Tibial artery (tissue), 4 donors: ENCODE measurements at regions not wholly inside any gene's neighbourhood (a gene's known extent, or its start where the extent isn't known, plus 50 kb on each side); places are given as distances from the start of the nearest gene placed in this dataset.
A peak's percentile ranks its signal among the peaks of the same experiment; 100 is the strongest.

ENCODE experiments used
- DNase-seq, 2 donors: peaks; one replicate each; pipeline ENCODE4 v3.0.0-alpha.2; 2019
- H3K27ac ChIP-seq, 2 donors: fragments of 200-600 bp; sonication (generic) in 1 of 2; 1 replicate in 1 of 2; 2 replicates in 1 of 2; pipeline ENCODE4 v1.5.1; 2018 to 2019; ENCODE audit warnings: mild to moderate bottlenecking in 1 of 2
- H3K27me3 ChIP-seq, 2 donors: fragments of 200-600 bp; sonication (generic) in 1 of 2; one replicate each; pipeline versions ENCODE4 v1.5.1 to v1.6.0; 2016 to 2019
- H3K36me3 ChIP-seq, 3 donors: fragments of 200-600 bp; sonication (generic) in 2 of 3; one replicate each; pipeline ENCODE4 v1.5.1; 2016 to 2019; ENCODE audit warnings: mild to moderate bottlenecking in 2 of 3
- H3K4me1 ChIP-seq, 4 donors: fragments of 200-600 bp; sonication (generic) in 2 of 4; 1 replicate in 3 of 4; 2 replicates in 1 of 4; pipeline ENCODE4 v1.5.1; 2016 to 2019
- H3K4me3 ChIP-seq, 2 donors: fragments of 200-600 bp; sonication (generic) in 1 of 2; 1 replicate in 1 of 2; 2 replicates in 1 of 2; pipeline ENCODE4 v1.5.1; 2018 to 2019; ENCODE audit warnings: mild to moderate bottlenecking in 2 of 2
- H3K9me3 ChIP-seq, 3 donors: fragments of 200-600 bp; sonication (generic) in 1 of 3; one replicate each; pipeline ENCODE4 v1.5.1; 2016 to 2019
- CTCF ChIP-seq, 2 experiments: fragments of 200-600 bp in 1 of 2; fragments of 450-650 bp in 1 of 2; IDR thresholded peaks; one replicate each; pipeline ENCODE4 v1.5.1; 2017 to 2019; ENCODE audit warnings: antibody characterized with exemption in 2 of 2, mild to moderate bottlenecking in 1 of 2, moderate library complexity in 1 of 2
- intact Hi-C: fragments of 100-400 bp; cut with DNase I; formaldehyde crosslinking; loops from one replicate; pipeline ENCODE4 v1.15.0; 2023; ENCODE audit warnings: low total_unique reads

GRCh38 chr6:11318835-11319813 lies 86.7 kb upstream of the NEDD9 start:
- Histone ChIP-seq H3K36me3 (no peaks in the 10 kb centered on the region), H3K27ac (peak overlapping the region; percentile 57 to 64), H3K27me3 (no peaks in the 10 kb centered on the region), H3K4me1 (peaks cover 0 to 18% (median 7%) of the 10 kb centered on the region in 4 donors), H3K9me3 (no peaks in the 10 kb centered on the region), H3K4me3 (no peak overlapping the region)
- intact Hi-C loops = no loop called here
- DNase-seq = no peak
- no peak for TF ChIP-seq CTCF (IDR thresholded peaks at IDR 0.05)

- Histone ChIP-seq H3K27ac (peak overlapping the region; percentile 57 to 64), H3K4me1 (peaks cover 0 to 18% (median 7%) of the 10 kb centered on the region in 4 donors), H3K36me3 (no peaks in the 10 kb centered on the region), H3K4me3 (no peak overlapping the region), H3K27me3 (no peaks in the 10 kb centered on the region), H3K9me3 (no peaks in the 10 kb centered on the region)
- no peak for DNase-seq
- intact Hi-C loops = no loop called here
- no peak for TF ChIP-seq CTCF (IDR thresholded peaks at IDR 0.05)
Measured at GRCh38 chr6:11317885-11318771, 85.7 kb upstream of the NEDD9 start.

- H3K27me3 ChIP-seq = no peaks in the 10 kb centered on the region
- no peak overlapping the region for H3K4me3 ChIP-seq
- H3K36me3 ChIP-seq = no peaks in the 10 kb centered on the region
- peaks cover 0 to 18% (median 7%) of the 10 kb centered on the region in 4 donors for H3K4me1 ChIP-seq
- DNase-seq = no peak
- no peak for TF ChIP-seq CTCF (IDR thresholded peaks at IDR 0.05)
- no peak overlapping the region for H3K27ac ChIP-seq
- intact Hi-C loops = no loop called here
- H3K9me3 ChIP-seq = no peaks in the 10 kb centered on the region
Measured at GRCh38 chr6:11315743-11316437, 83.4 kb upstream of the NEDD9 start.

GRCh38 chr6:11313207-11313606 lies 80.7 kb upstream of the NEDD9 start:
- no peaks in the 10 kb centered on the region for H3K27me3 ChIP-seq
- no peaks in the 10 kb centered on the region for H3K9me3 ChIP-seq
- no peak overlapping the region for H3K27ac ChIP-seq
- no peak for DNase-seq
- H3K36me3 ChIP-seq = no peaks in the 10 kb centered on the region
- TF ChIP-seq CTCF (IDR thresholded peaks at IDR 0.05) = no peak
- H3K4me1 ChIP-seq = peaks cover 0 to 8% (median 4%) of the 10 kb centered on the region in 4 donors
- H3K4me3 ChIP-seq = no peak overlapping the region
- intact Hi-C loops = no loop called here

GRCh38 chr6:11311970-11312369 lies 79.5 kb upstream of the NEDD9 start:
- intact Hi-C loops = no loop called here
- Histone ChIP-seq H3K9me3 (no peaks in the 10 kb centered on the region), H3K4me3 (no peak overlapping the region), H3K36me3 (no peaks in the 10 kb centered on the region), H3K27ac (no peak overlapping the region), H3K4me1 (peaks cover 0 to 4% (median 0%) of the 10 kb centered on the region in 4 donors), H3K27me3 (no peaks in the 10 kb centered on the region)
- no peak for TF ChIP-seq CTCF (IDR thresholded peaks at IDR 0.05)
- DNase-seq = no peak
